ENCODE measurements at regions not wholly inside any gene's neighbourhood (a gene's known extent, or its start where the extent isn't known, plus 50 kb on each side); places are given as distances from the start of the nearest gene placed in this dataset.
"Not testable (repeated sequence)": the region's sequence is repeated elsewhere in the genome, so short reads cannot be mapped to it uniquely, and the experiment has no call there.

DNA sequence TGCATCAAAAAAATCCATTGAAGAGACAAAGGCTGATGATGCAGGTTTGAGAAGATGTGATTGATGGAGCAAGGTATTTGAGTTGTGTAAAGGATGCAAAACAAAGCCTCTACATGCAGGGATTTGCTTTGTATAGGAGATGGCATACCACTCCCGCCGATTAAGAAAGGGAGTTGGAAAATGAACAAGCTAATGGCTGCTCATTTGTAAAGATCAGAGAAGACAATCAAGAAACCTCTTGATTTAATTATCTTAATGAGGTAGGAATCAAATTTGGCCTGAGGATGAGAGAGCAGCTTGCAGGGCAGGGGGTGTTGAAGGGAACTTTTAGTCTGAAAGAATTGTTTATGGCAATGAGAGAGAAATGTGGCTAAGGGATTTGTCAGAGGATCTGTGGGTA lies 448.2 kb upstream of the ADGRB3 start:
- TF ChIP-seq, protein P1, sequence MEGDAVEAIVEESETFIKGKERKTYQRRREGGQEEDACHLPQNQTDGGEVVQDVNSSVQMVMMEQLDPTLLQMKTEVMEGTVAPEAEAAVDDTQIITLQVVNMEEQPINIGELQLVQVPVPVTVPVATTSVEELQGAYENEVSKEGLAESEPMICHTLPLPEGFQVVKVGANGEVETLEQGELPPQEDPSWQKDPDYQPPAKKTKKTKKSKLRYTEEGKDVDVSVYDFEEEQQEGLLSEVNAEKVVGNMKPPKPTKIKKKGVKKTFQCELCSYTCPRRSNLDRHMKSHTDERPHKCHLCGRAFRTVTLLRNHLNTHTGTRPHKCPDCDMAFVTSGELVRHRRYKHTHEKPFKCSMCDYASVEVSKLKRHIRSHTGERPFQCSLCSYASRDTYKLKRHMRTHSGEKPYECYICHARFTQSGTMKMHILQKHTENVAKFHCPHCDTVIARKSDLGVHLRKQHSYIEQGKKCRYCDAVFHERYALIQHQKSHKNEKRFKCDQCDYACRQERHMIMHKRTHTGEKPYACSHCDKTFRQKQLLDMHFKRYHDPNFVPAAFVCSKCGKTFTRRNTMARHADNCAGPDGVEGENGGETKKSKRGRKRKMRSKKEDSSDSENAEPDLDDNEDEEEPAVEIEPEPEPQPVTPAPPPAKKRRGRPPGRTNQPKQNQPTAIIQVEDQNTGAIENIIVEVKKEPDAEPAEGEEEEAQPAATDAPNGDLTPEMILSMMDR (IDR thresholded peaks at IDR 0.05; ENCODE audit: unreplicated experiment) = no peak
- DNase-seq = no peak
- H3K4me1 Mint-ChIP-seq (ENCODE audit: low read depth, unreplicated experiment) = no peaks in the 10 kb centered on the region
- no peaks in the 10 kb centered on the region for H3K27me3 Mint-ChIP-seq (ENCODE audit: unreplicated experiment)
- intact Hi-C loops (cut with micrococcal nuclease; ENCODE audit: unreplicated experiment) = no loop called here
- no peak overlapping the region for H3K27ac Mint-ChIP-seq (ENCODE audit: unreplicated experiment)
- no TSS peak for BruUV-seq (replicated peaks)
- no peak overlapping the region for H3K4me3 Mint-ChIP-seq (ENCODE audit: low read depth, unreplicated experiment)
- H3K9me3 Mint-ChIP-seq (ENCODE audit: low read depth, unreplicated experiment) = peaks cover 16% of the 10 kb centered on the region
- H3K36me3 Mint-ChIP-seq (ENCODE audit: insufficient read depth, unreplicated experiment) = no peaks in the 10 kb centered on the region
- CTCF ChIA-PET = no interaction called here

DNA sequence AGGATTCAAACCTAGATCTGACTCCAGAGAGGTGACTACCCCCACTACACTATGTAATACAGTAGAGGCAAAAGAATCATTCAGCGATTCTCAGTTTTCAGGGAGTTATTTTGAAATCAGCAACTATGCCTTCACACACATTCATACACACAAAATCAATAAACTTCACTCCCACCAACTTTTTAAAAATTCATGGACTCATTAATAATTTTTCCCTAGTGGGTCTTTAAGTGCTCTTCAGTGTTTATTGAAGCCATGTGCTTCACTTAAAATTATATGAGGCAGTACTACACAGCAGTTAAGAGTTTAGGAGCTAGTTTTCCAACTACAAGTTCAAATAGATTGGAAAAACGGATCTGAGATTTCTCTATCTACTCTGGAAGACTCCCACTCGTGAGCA lies 452.7 kb upstream of the ADGRB3 start:
- TF ChIP-seq, protein P1 (IDR thresholded peaks at IDR 0.05; ENCODE audit: unreplicated experiment) = no peak
- BruUV-seq (replicated peaks) = no TSS peak
- Mint-ChIP-seq H3K27me3 (ENCODE audit: unreplicated experiment) (no peaks in the 10 kb centered on the region), H3K36me3 (ENCODE audit: insufficient read depth, unreplicated experiment) (no peaks in the 10 kb centered on the region), H3K4me1 (ENCODE audit: low read depth, unreplicated experiment) (no peaks in the 10 kb centered on the region), H3K9me3 (ENCODE audit: low read depth, unreplicated experiment) (peaks cover 23% of the 10 kb centered on the region), H3K4me3 (ENCODE audit: low read depth, unreplicated experiment) (no peak overlapping the region), H3K27ac (ENCODE audit: unreplicated experiment) (no peak overlapping the region)
- CTCF ChIA-PET = no interaction called here
- DNase-seq = no peak
- intact Hi-C loops (cut with micrococcal nuclease; ENCODE audit: unreplicated experiment) = no loop called here

DNA sequence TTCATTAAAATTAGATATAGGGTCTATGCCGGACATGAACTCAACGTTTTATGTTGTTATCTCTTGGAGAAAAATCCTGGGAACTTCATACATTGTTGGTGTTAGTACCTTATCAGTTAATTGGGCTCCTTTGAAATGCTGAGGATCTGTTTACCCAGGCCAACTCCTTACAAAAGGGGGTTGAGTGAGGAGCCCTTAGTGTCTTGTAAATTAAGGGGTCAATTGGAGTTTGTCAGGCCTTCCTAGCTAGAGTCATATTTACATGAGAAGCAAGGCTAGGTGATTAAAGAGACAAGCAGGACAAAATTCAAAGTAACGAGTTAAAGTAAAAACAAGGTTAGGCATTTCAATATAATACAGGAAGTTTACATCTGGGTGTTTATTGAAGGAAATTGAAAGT lies 454.1 kb upstream of the ADGRB3 start:
- H3K27ac Mint-ChIP-seq (ENCODE audit: unreplicated experiment); H3K4me1 Mint-ChIP-seq (ENCODE audit: low read depth, unreplicated experiment); H3K27me3 Mint-ChIP-seq (ENCODE audit: unreplicated experiment); H3K36me3 Mint-ChIP-seq (ENCODE audit: insufficient read depth, unreplicated experiment); DNase-seq; BruUV-seq (replicated peaks); H3K4me3 Mint-ChIP-seq (ENCODE audit: low read depth, unreplicated experiment); CTCF ChIA-PET; intact Hi-C loops (cut with micrococcal nuclease; ENCODE audit: unreplicated experiment): not testable (repeated sequence)
- H3K9me3 Mint-ChIP-seq (ENCODE audit: low read depth, unreplicated experiment) = peaks cover 15% of the 10 kb centered on the region

DNA sequence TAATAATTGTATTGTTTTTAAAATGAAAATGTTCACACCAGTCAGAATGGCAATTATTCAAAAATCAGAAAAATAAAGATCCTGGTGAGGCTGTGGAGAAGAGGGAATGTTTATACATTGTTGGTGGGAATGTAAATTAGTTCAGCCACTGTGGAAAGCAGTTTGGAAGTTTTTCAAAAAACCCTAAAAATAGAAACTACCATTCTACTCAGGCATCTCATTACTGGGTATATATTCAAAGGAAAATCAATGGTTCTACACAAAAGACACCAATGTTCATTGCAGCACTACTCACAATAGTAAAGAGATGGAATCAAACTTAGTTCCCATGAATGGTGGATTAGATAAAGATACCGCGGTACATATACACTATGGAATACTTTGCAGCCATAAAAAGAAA lies 461.5 kb upstream of the ADGRB3 start:
- TF ChIP-seq, protein P1 (IDR thresholded peaks at IDR 0.05; ENCODE audit: unreplicated experiment) = no peak
- Mint-ChIP-seq H3K27me3 (ENCODE audit: unreplicated experiment) (no peaks in the 10 kb centered on the region), H3K27ac (ENCODE audit: unreplicated experiment) (no peak overlapping the region), H3K36me3 (ENCODE audit: insufficient read depth, unreplicated experiment) (no peaks in the 10 kb centered on the region), H3K4me3 (ENCODE audit: low read depth, unreplicated experiment) (no peak overlapping the region), H3K9me3 (ENCODE audit: low read depth, unreplicated experiment) (peaks cover 10% of the 10 kb centered on the region), H3K4me1 (ENCODE audit: low read depth, unreplicated experiment) (no peaks in the 10 kb centered on the region)
- DNase-seq = no peak
- CTCF ChIA-PET = no interaction called here
- no TSS peak for BruUV-seq (replicated peaks)
- intact Hi-C loops (cut with micrococcal nuclease; ENCODE audit: unreplicated experiment) = no loop called here

DNA sequence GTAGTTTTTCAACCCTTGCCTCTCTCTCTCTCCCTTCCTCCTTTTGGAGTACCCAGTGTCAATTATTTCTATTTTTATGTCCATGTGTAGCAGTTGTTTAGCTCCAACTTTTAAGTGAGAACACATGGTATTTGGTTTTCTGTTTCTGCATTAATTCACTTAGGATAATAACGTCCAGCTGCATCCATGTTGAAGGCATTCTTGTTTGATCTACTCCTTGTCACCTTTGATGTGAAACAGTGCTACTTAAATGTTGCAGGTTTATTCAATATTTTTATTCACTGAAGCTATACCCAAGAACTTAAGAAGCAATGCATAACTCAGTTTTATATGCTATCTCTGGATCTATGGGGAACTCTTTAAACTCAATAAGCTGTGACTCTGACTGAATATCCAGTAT lies 465.2 kb upstream of the ADGRB3 start:
- CTCF ChIA-PET = no interaction called here

More for the DNA sequence above, 465.2 kb upstream of the ADGRB3 start:
- Mint-ChIP-seq H3K27me3 (ENCODE audit: unreplicated experiment) (no peaks in the 10 kb centered on the region), H3K4me3 (ENCODE audit: low read depth, unreplicated experiment) (no peak overlapping the region), H3K9me3 (ENCODE audit: low read depth, unreplicated experiment) (peaks cover 15% of the 10 kb centered on the region), H3K36me3 (ENCODE audit: insufficient read depth, unreplicated experiment) (no peaks in the 10 kb centered on the region), H3K4me1 (ENCODE audit: low read depth, unreplicated experiment) (no peaks in the 10 kb centered on the region), H3K27ac (ENCODE audit: unreplicated experiment) (no peak overlapping the region)
- intact Hi-C loops (cut with micrococcal nuclease; ENCODE audit: unreplicated experiment) = no loop called here
- DNase-seq = no peak
- TF ChIP-seq, protein P1 (IDR thresholded peaks at IDR 0.05; ENCODE audit: unreplicated experiment) = no peak
- BruUV-seq (replicated peaks) = no TSS peak

Measured in Calu3 (cell line).